PC-9 (cell line): ENCODE measurements at regions not wholly inside any gene's neighbourhood (a gene's known extent, or its start where the extent isn't known, plus 50 kb on each side); places are given as distances from the start of the nearest gene placed in this dataset.

Experiments
- BruUV-seq: library from RNA; stranded (reverse); fragments of 400-500 nt; replicated peaks from 2 replicates; lab custom pipeline; 2021; lab: Mats Ljungman, UMichigan
- CTCF ChIA-PET: fragments of 300-600 bp; sonication (Branson Sonifier 250); formaldehyde crosslinking; loops from one replicate; lab custom pipeline; 2022; ENCODE audit warnings: antibody characterized with exemption; lab: Charles Lee
- POLR2A ChIA-PET: fragments of 300-600 bp; sonication (Branson Sonifier 250); formaldehyde crosslinking; loops from one replicate; lab custom pipeline; 2022; ENCODE audit warnings: antibody characterized with exemption; ENCODE audit not compliant: unreplicated experiment; lab: Charles Lee
- DNase-seq, 2 experiments: peaks; one replicate each; pipeline versions ENCODE4 v3.0.0 to v3.0.0-alpha.2; 2015 to 2022; ENCODE audit warnings: mixed read lengths in 1 of 2
- H2AFZ ChIP-seq: fragments of 200-600 bp; sonication (generic); 2 replicates; pipeline ENCODE4 v1.8.1; 2017; ENCODE audit warnings: antibody characterized with exemption
- H3F3A ChIP-seq: fragments of 200-600 bp; sonication (generic); 2 replicates; pipeline ENCODE4 v1.8.1; 2017; ENCODE audit warnings: antibody characterized with exemption, mild to moderate bottlenecking, low read depth; ENCODE audit not compliant: insufficient read depth
- H3K27ac ChIP-seq: fragments of 200-600 bp; sonication (generic); 2 replicates; pipeline ENCODE4 v1.6.1; 2016; ENCODE audit warnings: mixed run types
- H3K27me3 ChIP-seq: fragments of 200-600 bp; sonication (generic); 2 replicates; pipeline ENCODE4 v1.6.1; 2016; ENCODE audit warnings: low read depth, mixed run types; ENCODE audit not compliant: insufficient read depth
- H3K36me3 ChIP-seq: fragments of 200-600 bp; sonication (generic); 2 replicates; pipeline ENCODE4 v1.6.1; 2016; ENCODE audit warnings: low read depth, mixed run types
- H3K4me1 ChIP-seq: fragments of 200-600 bp; sonication (generic); replicated peaks from 2 replicates; pipeline ENCODE4 v1.6.1; 2016; ENCODE audit warnings: mixed run types; ENCODE audit not compliant: insufficient read depth
- H3K4me2 ChIP-seq: fragments of 200-600 bp; sonication (generic); 2 replicates; pipeline ENCODE4 v1.6.1; 2017; ENCODE audit warnings: mixed run types
- H3K4me3 ChIP-seq: fragments of 200-600 bp; sonication (generic); 2 replicates; pipeline ENCODE4 v1.6.1; 2016; ENCODE audit warnings: mixed run types
- H3K79me2 ChIP-seq: fragments of 200-600 bp; sonication (generic); 2 replicates; pipeline ENCODE4 v1.6.1; 2017; ENCODE audit warnings: low read depth, mixed run types
- H3K9me2 ChIP-seq: fragments of 200-600 bp; sonication (generic); 2 replicates; pipeline ENCODE4 v1.8.1; 2017; ENCODE audit warnings: mild to moderate bottlenecking; ENCODE audit not compliant: insufficient read depth
- H3K9me3 ChIP-seq: fragments of 200-600 bp; sonication (generic); 2 replicates; pipeline ENCODE4 v1.8.1; 2016; ENCODE audit warnings: low read depth; ENCODE audit not compliant: insufficient read depth
- H4K20me1 ChIP-seq: fragments of 200-600 bp; sonication (generic); 2 replicates; pipeline ENCODE4 v1.8.1; 2017; ENCODE audit not compliant: insufficient read depth
- CTCF ChIP-seq: fragments of 200-600 bp; sonication (generic); conservative IDR thresholded peaks from 2 replicates; pipeline ENCODE4 v1.6.1; 2017; ENCODE audit warnings: mixed run types, antibody characterized with exemption, mild to moderate bottlenecking, moderate library complexity
- EZH2 ChIP-seq: fragments of 200-600 bp; sonication (generic); IDR thresholded peaks from 2 replicates; pipeline ENCODE4 v1.8.0; 2017; ENCODE audit warnings: antibody characterized with exemption, low read depth
- intact Hi-C: fragments of 100-400 bp; cut with micrococcal nuclease; formaldehyde crosslinking; loops from one replicate; pipeline ENCODE4 v1.10.0; 2022; ENCODE audit not compliant: unreplicated experiment

- Histone ChIP-seq H3K9me2 (no peaks in the 10 kb centered on the region), H2AFZ (no peak overlapping the region), H3K36me3 (no peaks in the 10 kb centered on the region), H4K20me1 (no peaks in the 10 kb centered on the region), H3K27me3 (peaks cover 93% of the 10 kb centered on the region), H3K27ac (no peak overlapping the region), H3F3A (no peaks in the 10 kb centered on the region), H3K9me3 (no peaks in the 10 kb centered on the region), H3K4me1 (no peaks in the 10 kb centered on the region), H3K4me2 (no peak overlapping the region), H3K79me2 (no peaks in the 10 kb centered on the region), H3K4me3 (no peak overlapping the region)
- intact Hi-C loops = no loop called here
- POLR2A ChIA-PET = no interaction called here
- no TSS peak for BruUV-seq
- CTCF ChIA-PET = interaction anchor here (0.5 kb wide), 1 partner anchor 1206 kb away, joined by 3 read pairs; the partner anchor contains the start of gene RNU6ATAC
- no peak for DNase-seq
- TF ChIP-seq EZH2 (no peak), CTCF (no peak)
These were observed 108.9 kb upstream of the PPP1R26 start for GRCh38 chr9:135370411-135371375.

GRCh38 chr9:135371535-135371934 lies 108.0 kb upstream of the PPP1R26 start:
- H3K27ac ChIP-seq = no peak overlapping the region
- no peaks in the 10 kb centered on the region for H3F3A ChIP-seq
- no peak for DNase-seq
- H4K20me1 ChIP-seq = no peaks in the 10 kb centered on the region
- intact Hi-C loops = no loop called here
- BruUV-seq = no TSS peak
- no peak overlapping the region for H3K4me3 ChIP-seq
- ChIA-PET CTCF (no interaction called here), POLR2A (no interaction called here)
- no peak for TF ChIP-seq EZH2
- no peak for TF ChIP-seq CTCF
- no peaks in the 10 kb centered on the region for H3K36me3 ChIP-seq
- no peak overlapping the region for H3K4me2 ChIP-seq
- H3K4me1 ChIP-seq = no peaks in the 10 kb centered on the region
- H3K79me2 ChIP-seq = no peaks in the 10 kb centered on the region
- no peak overlapping the region for H2AFZ ChIP-seq
- peaks cover 93% of the 10 kb centered on the region for H3K27me3 ChIP-seq
- no peaks in the 10 kb centered on the region for H3K9me3 ChIP-seq
- H3K9me2 ChIP-seq = no peaks in the 10 kb centered on the region

- H3K79me2 ChIP-seq = no peaks in the 10 kb centered on the region
- POLR2A ChIA-PET = no interaction called here
- CTCF ChIA-PET = no interaction called here
- no peaks in the 10 kb centered on the region for H3F3A ChIP-seq
- no peaks in the 10 kb centered on the region for H3K36me3 ChIP-seq
- no peaks in the 10 kb centered on the region for H4K20me1 ChIP-seq
- no peak overlapping the region for H2AFZ ChIP-seq
- no peaks in the 10 kb centered on the region for H3K9me2 ChIP-seq
- BruUV-seq = no TSS peak
- H3K4me2 ChIP-seq = no peak overlapping the region
- H3K27me3 ChIP-seq = peaks cover 93% of the 10 kb centered on the region
- no peak overlapping the region for H3K27ac ChIP-seq
- H3K9me3 ChIP-seq = no peaks in the 10 kb centered on the region
- no peaks in the 10 kb centered on the region for H3K4me1 ChIP-seq
- DNase-seq = no peak
- TF ChIP-seq CTCF = no peak
- intact Hi-C loops = no loop called here
- H3K4me3 ChIP-seq = no peak overlapping the region
These were observed 107.5 kb upstream of the PPP1R26 start for GRCh38 chr9:135372036-135372435.
